SK-N-SH treated with all-trans-retinoic acid at 6 μM for 48 hours (cell line): ENCODE measurements at regions not wholly inside any gene's neighbourhood (a gene's known extent, or its start where the extent isn't known, plus 50 kb on each side); places are given as distances from the start of the nearest gene placed in this dataset.

Experiments
- ATAC-seq: fragments of 200-7000 bp; cut with Tn5 transposase; 3 replicates; pipeline ENCODE4 v1.9.1; 2020; ENCODE audit warnings: mild to moderate bottlenecking, moderate library complexity
- ARNTL ChIP-seq: fragments of 450-650 bp; formaldehyde crosslinking; IDR thresholded peaks from 2 replicates; pipeline ENCODE4 v1.5.0; 2020; ENCODE audit warnings: low read depth, mild to moderate bottlenecking, moderate library complexity, borderline replicate concordance
- CSDC2 ChIP-seq: fragments of 250-450 bp; sonication (Bioruptor Pico); IDR thresholded peaks from 2 replicates; pipeline ENCODE4 v1.5.0; 2020; ENCODE audit warnings: mild to moderate bottlenecking, moderate library complexity
- ESRRG ChIP-seq: fragments of 250-450 bp; sonication (Bioruptor Pico); IDR thresholded peaks from 2 replicates; pipeline ENCODE4 v1.6.1; 2021; ENCODE audit warnings: mild to moderate bottlenecking
- GLIS3 ChIP-seq: fragments of 250-450 bp; sonication (Bioruptor Pico); IDR thresholded peaks from 2 replicates; pipeline ENCODE4 v1.5.0; 2020; ENCODE audit warnings: mild to moderate bottlenecking, moderate library complexity
- ISL1 ChIP-seq: fragments of 250-450 bp; sonication (Bioruptor Pico); IDR thresholded peaks from 2 replicates; pipeline ENCODE4 v2.1.2; 2022; ENCODE audit warnings: mild to moderate bottlenecking, moderate library complexity
- OSR1 ChIP-seq: fragments of 250-450 bp; sonication (Bioruptor Pico); IDR thresholded peaks from 2 replicates; pipeline ENCODE4 v1.8.0; 2022; ENCODE audit warnings: moderate library complexity, mild to moderate bottlenecking, inconsistent platforms
- PATZ1 ChIP-seq: fragments of 250-450 bp; sonication (Bioruptor Pico); IDR thresholded peaks from 2 replicates; pipeline ENCODE4 v1.8.0; 2020; ENCODE audit warnings: mild to moderate bottlenecking, moderate library complexity, borderline replicate concordance
- POU6F1 ChIP-seq: fragments of 250-450 bp; sonication (Bioruptor Pico); IDR thresholded peaks from 2 replicates; pipeline ENCODE4 v1.8.0; 2021; ENCODE audit warnings: low read depth, mild to moderate bottlenecking, moderate library complexity, borderline replicate concordance
- PPARA ChIP-seq: fragments of 250-450 bp; sonication (Bioruptor Pico); IDR thresholded peaks from 2 replicates; pipeline ENCODE4 v1.5.0; 2020; ENCODE audit warnings: mild to moderate bottlenecking, borderline replicate concordance
- RARB ChIP-seq: fragments of 250-450 bp; sonication (Bioruptor Pico); IDR thresholded peaks from 2 replicates; pipeline ENCODE4 v1.8.0; 2021; ENCODE audit warnings: mild to moderate bottlenecking, moderate library complexity
- SNAI2 ChIP-seq: fragments of 250-450 bp; sonication (Bioruptor Pico); IDR thresholded peaks from 2 replicates; pipeline ENCODE4 v1.5.0; 2020; ENCODE audit warnings: mild to moderate bottlenecking, moderate library complexity
- TCF4 ChIP-seq: fragments of 250-450 bp; sonication (Bioruptor Pico); IDR thresholded peaks from 2 replicates; pipeline ENCODE4 v1.8.0; 2021; ENCODE audit warnings: mild to moderate bottlenecking, moderate library complexity, borderline replicate concordance
- ZC3H10 ChIP-seq: fragments of 250-450 bp; sonication (Bioruptor Pico); IDR thresholded peaks from 2 replicates; pipeline ENCODE4 v1.5.1; 2021; ENCODE audit warnings: mild to moderate bottlenecking, moderate library complexity
- ZFP3 ChIP-seq: fragments of 250-450 bp; sonication (Bioruptor Pico); IDR thresholded peaks from 2 replicates; pipeline ENCODE4 v1.5.0; 2020; ENCODE audit warnings: mild to moderate bottlenecking, moderate library complexity
- ZFP30 ChIP-seq: fragments of 450-650 bp; formaldehyde crosslinking; IDR thresholded peaks from 2 replicates; pipeline ENCODE4 v1.5.0; 2022; ENCODE audit warnings: mild to moderate bottlenecking, moderate library complexity
- ZNF565 ChIP-seq: fragments of 450-650 bp; formaldehyde crosslinking; conservative IDR thresholded peaks from 2 replicates; pipeline ENCODE4 v1.5.0; 2020; ENCODE audit warnings: low read depth, mild to moderate bottlenecking, moderate library complexity
- ZNF70 ChIP-seq: fragments of 450-650 bp; formaldehyde crosslinking; IDR thresholded peaks from 2 replicates; pipeline ENCODE4 v1.5.0; 2020; ENCODE audit warnings: mild to moderate bottlenecking, moderate library complexity
- ZNF8 ChIP-seq: fragments of 450-650 bp; formaldehyde crosslinking; IDR thresholded peaks from 2 replicates; pipeline ENCODE4 v1.5.0; 2020; ENCODE audit warnings: mild to moderate bottlenecking, moderate library complexity
- TF ChIP-seq, protein P1 (sequence below): fragments of 250-450 bp; sonication (Bioruptor Pico); IDR thresholded peaks from 2 replicates; pipeline ENCODE4 v1.5.1; 2020; ENCODE audit warnings: low read depth, mild to moderate bottlenecking, moderate library complexity
- TF ChIP-seq, protein P2 (sequence below): fragments of 250-450 bp; sonication (Bioruptor Pico); IDR thresholded peaks from 2 replicates; pipeline ENCODE4 v1.5.0; 2020; ENCODE audit warnings: mild to moderate bottlenecking, moderate library complexity
- TF ChIP-seq, protein P3 (sequence below): fragments of 250-450 bp; sonication (Bioruptor Pico); IDR thresholded peaks from 2 replicates; pipeline ENCODE4 v1.5.1; 2021; ENCODE audit warnings: mild to moderate bottlenecking, moderate library complexity

DNA sequence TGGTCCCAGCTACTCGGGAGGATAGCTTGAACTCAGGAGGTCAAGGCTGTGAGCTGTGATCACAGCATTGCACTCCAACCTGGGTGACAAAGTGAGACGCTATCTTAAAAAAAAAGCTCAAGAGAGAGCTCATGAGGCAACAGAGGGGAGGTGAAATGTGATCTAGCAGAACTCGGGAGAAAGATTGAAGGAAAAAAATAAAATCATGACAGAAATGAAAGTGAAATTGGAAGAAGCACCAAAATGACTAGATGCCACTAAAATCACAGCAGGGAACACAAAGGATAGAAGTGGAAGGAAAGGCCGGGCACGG is 109.4 kb upstream of the BNIP2 start:
- TF ChIP-seq, protein P1, sequence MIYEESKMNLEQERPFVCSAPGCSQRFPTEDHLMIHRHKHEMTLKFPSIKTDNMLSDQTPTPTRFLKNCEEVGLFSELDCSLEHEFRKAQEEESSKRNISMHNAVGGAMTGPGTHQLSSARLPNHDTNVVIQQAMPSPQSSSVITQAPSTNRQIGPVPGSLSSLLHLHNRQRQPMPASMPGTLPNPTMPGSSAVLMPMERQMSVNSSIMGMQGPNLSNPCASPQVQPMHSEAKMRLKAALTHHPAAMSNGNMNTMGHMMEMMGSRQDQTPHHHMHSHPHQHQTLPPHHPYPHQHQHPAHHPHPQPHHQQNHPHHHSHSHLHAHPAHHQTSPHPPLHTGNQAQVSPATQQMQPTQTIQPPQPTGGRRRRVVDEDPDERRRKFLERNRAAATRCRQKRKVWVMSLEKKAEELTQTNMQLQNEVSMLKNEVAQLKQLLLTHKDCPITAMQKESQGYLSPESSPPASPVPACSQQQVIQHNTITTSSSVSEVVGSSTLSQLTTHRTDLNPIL (CRISPR knock-in tag), result no peak
- TF ChIP-seq ESRRG (CRISPR knock-in tag) (no peak), ZNF70 (CRISPR knock-in tag) (no peak)
- ATAC-seq, result no peak

DNA sequence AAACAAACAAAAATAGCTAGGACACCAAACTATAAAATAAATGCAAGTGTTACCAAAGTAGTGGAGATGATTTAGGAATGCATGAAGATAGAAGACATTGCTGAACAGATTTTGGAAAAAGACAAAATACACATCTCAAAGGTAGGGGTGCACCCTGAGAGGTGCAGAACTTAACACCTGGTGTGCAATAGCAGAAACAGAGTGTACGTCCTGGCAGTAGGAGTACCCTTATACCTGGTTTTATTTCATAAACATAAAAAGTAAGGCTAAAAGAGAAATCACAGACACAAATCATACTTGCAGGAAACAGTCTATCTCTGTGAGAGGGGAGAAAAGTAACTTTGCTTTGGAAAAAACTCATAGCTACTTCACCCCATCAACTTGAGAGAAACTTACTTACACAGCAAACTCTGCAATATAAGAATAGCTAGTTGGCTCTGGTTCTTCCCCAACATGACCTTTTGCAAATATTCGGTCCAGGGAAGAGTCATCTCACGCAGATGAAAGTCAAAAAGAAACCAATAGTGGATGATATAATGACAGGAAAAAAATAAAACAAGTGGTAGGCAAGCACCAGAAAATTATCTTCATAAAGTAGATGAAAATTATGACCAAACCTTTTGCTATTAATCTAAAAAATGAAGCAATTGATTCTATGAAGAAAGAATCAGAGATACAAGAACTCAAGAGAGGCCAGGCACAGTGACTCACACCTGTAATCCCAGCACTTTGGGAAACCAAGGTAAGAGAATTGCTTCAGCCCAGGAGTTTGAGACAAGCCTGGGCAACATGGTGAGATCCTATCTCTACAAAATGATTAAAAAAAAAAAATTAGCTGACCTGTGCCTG is 108.9 kb upstream of the BNIP2 start:
- TF ChIP-seq ARNTL (CRISPR knock-in tag), result no peak
- TF ChIP-seq CSDC2, result no peak
- TF ChIP-seq PPARA (CRISPR knock-in tag), result no peak
- TF ChIP-seq OSR1, result no peak
- TF ChIP-seq RARB, result no peak
- TF ChIP-seq, protein P2, sequence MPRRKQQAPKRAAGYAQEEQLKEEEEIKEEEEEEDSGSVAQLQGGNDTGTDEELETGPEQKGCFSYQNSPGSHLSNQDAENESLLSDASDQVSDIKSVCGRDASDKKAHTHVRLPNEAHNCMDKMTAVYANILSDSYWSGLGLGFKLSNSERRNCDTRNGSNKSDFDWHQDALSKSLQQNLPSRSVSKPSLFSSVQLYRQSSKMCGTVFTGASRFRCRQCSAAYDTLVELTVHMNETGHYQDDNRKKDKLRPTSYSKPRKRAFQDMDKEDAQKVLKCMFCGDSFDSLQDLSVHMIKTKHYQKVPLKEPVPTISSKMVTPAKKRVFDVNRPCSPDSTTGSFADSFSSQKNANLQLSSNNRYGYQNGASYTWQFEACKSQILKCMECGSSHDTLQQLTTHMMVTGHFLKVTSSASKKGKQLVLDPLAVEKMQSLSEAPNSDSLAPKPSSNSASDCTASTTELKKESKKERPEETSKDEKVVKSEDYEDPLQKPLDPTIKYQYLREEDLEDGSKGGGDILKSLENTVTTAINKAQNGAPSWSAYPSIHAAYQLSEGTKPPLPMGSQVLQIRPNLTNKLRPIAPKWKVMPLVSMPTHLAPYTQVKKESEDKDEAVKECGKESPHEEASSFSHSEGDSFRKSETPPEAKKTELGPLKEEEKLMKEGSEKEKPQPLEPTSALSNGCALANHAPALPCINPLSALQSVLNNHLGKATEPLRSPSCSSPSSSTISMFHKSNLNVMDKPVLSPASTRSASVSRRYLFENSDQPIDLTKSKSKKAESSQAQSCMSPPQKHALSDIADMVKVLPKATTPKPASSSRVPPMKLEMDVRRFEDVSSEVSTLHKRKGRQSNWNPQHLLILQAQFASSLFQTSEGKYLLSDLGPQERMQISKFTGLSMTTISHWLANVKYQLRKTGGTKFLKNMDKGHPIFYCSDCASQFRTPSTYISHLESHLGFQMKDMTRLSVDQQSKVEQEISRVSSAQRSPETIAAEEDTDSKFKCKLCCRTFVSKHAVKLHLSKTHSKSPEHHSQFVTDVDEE (CRISPR knock-in tag), result no peak
- TF ChIP-seq ZNF565 (CRISPR knock-in tag), result no peak
- no peak for ATAC-seq

- ATAC-seq, result no peak
- no peak for TF ChIP-seq ZFP3 (CRISPR knock-in tag)
- TF ChIP-seq ZNF8 (CRISPR knock-in tag), result no peak
- no peak for TF ChIP-seq TCF4 (CRISPR knock-in tag)
- no peak for TF ChIP-seq ZC3H10 (CRISPR knock-in tag)
- TF ChIP-seq ZNF70 (CRISPR knock-in tag), result no peak
- TF ChIP-seq PATZ1 (CRISPR knock-in tag), result no peak
- TF ChIP-seq ARNTL (CRISPR knock-in tag), result no peak
- TF ChIP-seq PPARA (CRISPR knock-in tag), result no peak
- TF ChIP-seq ZFP30 (CRISPR knock-in tag), result no peak
- TF ChIP-seq OSR1, result no peak
- TF ChIP-seq RARB, result no peak
- no peak for TF ChIP-seq ZNF565 (CRISPR knock-in tag)
- no peak for TF ChIP-seq ISL1 (CRISPR knock-in tag)
- TF ChIP-seq SNAI2 (CRISPR knock-in tag), result no peak
- TF ChIP-seq ESRRG (CRISPR knock-in tag), result no peak
- TF ChIP-seq, protein P3, sequence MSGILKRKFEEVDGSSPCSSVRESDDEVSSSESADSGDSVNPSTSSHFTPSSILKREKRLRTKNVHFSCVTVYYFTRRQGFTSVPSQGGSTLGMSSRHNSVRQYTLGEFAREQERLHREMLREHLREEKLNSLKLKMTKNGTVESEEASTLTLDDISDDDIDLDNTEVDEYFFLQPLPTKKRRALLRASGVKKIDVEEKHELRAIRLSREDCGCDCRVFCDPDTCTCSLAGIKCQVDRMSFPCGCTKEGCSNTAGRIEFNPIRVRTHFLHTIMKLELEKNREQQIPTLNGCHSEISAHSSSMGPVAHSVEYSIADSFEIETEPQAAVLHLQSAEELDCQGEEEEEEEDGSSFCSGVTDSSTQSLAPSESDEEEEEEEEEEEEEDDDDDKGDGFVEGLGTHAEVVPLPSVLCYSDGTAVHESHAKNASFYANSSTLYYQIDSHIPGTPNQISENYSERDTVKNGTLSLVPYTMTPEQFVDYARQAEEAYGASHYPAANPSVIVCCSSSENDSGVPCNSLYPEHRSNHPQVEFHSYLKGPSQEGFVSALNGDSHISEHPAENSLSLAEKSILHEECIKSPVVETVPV (CRISPR knock-in tag), result no peak
- TF ChIP-seq, protein P2 (CRISPR knock-in tag), result no peak
- no peak for TF ChIP-seq POU6F1 (CRISPR knock-in tag)
- TF ChIP-seq GLIS3, result no peak
- TF ChIP-seq, all 23 proteins: peak for 0
Measured at GRCh38 chr15:59794229-59794886, 105.2 kb upstream of the BNIP2 start.
